MM.1S (cell line): ENCODE measurements at regions not wholly inside any gene's neighbourhood (a gene's known extent, or its start where the extent isn't known, plus 50 kb on each side); places are given as distances from the start of the nearest gene placed in this dataset.

ENCODE experiments used
- DNase-seq: peaks from one replicate; pipeline ENCODE4 v3.0.0-alpha.2; 2015
- H2AFZ ChIP-seq: fragments of 300-600 bp; sonication (generic); 2 replicates; pipeline ENCODE4 v1.6.0; 2016; ENCODE audit warnings: antibody characterized with exemption, low read length
- H3F3A ChIP-seq: fragments of 300-600 bp; sonication (generic); 2 replicates; pipeline ENCODE4 v1.6.1; 2016; ENCODE audit warnings: mild to moderate bottlenecking, antibody characterized with exemption, low read length, moderate library complexity, mixed read lengths; ENCODE audit not compliant: insufficient read depth
- H3K27ac ChIP-seq: fragments of 300-600 bp; sonication (generic); 2 replicates; pipeline ENCODE4 v1.5.1; 2016; ENCODE audit warnings: mild to moderate bottlenecking, low read length
- H3K27me3 ChIP-seq: fragments of 300-600 bp; sonication (generic); replicated peaks from 2 replicates; pipeline ENCODE4 v1.6.0; 2016; ENCODE audit warnings: low read length; ENCODE audit not compliant: insufficient read depth
- H3K36me3 ChIP-seq: fragments of 300-600 bp; sonication (generic); replicated peaks from 2 replicates; pipeline ENCODE4 v1.6.1; 2016; ENCODE audit warnings: mild to moderate bottlenecking, low read length, mixed read lengths; ENCODE audit not compliant: insufficient read depth
- H3K4me1 ChIP-seq: fragments of 300-600 bp; sonication (generic); 2 replicates; pipeline ENCODE4 v1.6.1; 2016; ENCODE audit warnings: low read length, mixed read lengths
- H3K4me2 ChIP-seq: fragments of 300-600 bp; sonication (generic); 2 replicates; pipeline ENCODE4 v1.6.0; 2016; ENCODE audit warnings: low read depth, low read length
- H3K4me3 ChIP-seq: fragments of 300-600 bp; sonication (generic); 2 replicates; pipeline ENCODE4 v1.5.1; 2016; ENCODE audit warnings: low read length, mixed read lengths
- H3K79me2 ChIP-seq: fragments of 300-600 bp; sonication (generic); 2 replicates; pipeline ENCODE4 v1.6.1; 2016; ENCODE audit warnings: mixed run types, low read length, mixed read lengths
- H3K9ac ChIP-seq: fragments of 300-600 bp; sonication (generic); 2 replicates; pipeline ENCODE4 v1.6.1; 2016; ENCODE audit warnings: low read length, mixed read lengths
- H3K9me2 ChIP-seq: fragments of 300-600 bp; sonication (generic); replicated peaks from 2 replicates; pipeline ENCODE4 v1.6.1; 2016; ENCODE audit warnings: mild to moderate bottlenecking, low read length, mixed read lengths; ENCODE audit not compliant: insufficient read depth
- H3K9me3 ChIP-seq: fragments of 300-600 bp; sonication (generic); replicated peaks from 2 replicates; pipeline ENCODE4 v1.6.1; 2016; ENCODE audit warnings: mild to moderate bottlenecking, low read length, mixed read lengths; ENCODE audit not compliant: insufficient read depth
- H4K20me1 ChIP-seq: fragments of 300-600 bp; sonication (generic); 2 replicates; pipeline ENCODE4 v1.6.1; 2016; ENCODE audit warnings: mild to moderate bottlenecking, low read length, moderate library complexity, mixed read lengths; ENCODE audit not compliant: insufficient read depth
- EZH2 ChIP-seq: fragments of 300-600 bp; sonication (generic); optimal IDR thresholded peaks from 2 replicates; pipeline ENCODE3; 2017; ENCODE audit warnings: low read depth, mild to moderate bottlenecking, antibody characterized with exemption, low read length, mixed read lengths
- EZH2phosphoT487 ChIP-seq: fragments of 300-600 bp; sonication (generic); IDR thresholded peaks from 2 replicates; pipeline ENCODE4 v1.6.1; 2018; ENCODE audit warnings: antibody characterized with exemption, low read length
- TF ChIP-seq, protein P1 (sequence below): fragments of 300-600 bp; sonication (generic); IDR thresholded peaks from 2 replicates; pipeline ENCODE4 v1.5.1; 2016; ENCODE audit warnings: antibody characterized with exemption, low read length, mixed read lengths

DNA sequence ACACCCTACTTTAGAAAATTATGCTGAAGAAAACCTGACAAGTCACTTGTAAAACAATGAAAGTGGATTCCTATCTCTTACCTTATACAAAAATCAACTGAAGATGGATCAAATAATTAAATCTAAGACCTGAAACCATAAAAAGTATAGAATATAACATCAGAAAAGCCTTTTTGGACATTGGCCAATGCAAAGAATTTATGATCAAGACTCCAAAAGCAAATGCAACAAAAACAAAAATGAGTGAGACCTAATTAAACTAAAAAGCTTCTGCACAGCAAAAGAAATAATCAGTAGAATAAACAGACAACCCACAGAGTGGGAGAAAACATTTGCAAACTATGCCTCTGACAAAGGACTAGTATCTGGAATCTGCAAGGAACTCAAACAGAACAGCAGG lies 303.0 kb upstream of the CDH9 start:
- H2AFZ ChIP-seq, result no peak overlapping the region
- no peak overlapping the region for H3K9ac ChIP-seq
- H3K27ac ChIP-seq, result no peak overlapping the region
- H3K9me2 ChIP-seq, result no peaks in the 10 kb centered on the region
- H4K20me1 ChIP-seq, result no peaks in the 10 kb centered on the region
- H3K9me3 ChIP-seq, result no peaks in the 10 kb centered on the region
- no peak overlapping the region for H3K4me3 ChIP-seq
- H3K4me1 ChIP-seq, result no peaks in the 10 kb centered on the region
- H3K27me3 ChIP-seq, result no peaks in the 10 kb centered on the region
- no peaks in the 10 kb centered on the region for H3F3A ChIP-seq
- no peak for DNase-seq
- H3K79me2 ChIP-seq, result no peaks in the 10 kb centered on the region
- no peaks in the 10 kb centered on the region for H3K36me3 ChIP-seq
- no peak overlapping the region for H3K4me2 ChIP-seq
- TF ChIP-seq, protein P1, sequence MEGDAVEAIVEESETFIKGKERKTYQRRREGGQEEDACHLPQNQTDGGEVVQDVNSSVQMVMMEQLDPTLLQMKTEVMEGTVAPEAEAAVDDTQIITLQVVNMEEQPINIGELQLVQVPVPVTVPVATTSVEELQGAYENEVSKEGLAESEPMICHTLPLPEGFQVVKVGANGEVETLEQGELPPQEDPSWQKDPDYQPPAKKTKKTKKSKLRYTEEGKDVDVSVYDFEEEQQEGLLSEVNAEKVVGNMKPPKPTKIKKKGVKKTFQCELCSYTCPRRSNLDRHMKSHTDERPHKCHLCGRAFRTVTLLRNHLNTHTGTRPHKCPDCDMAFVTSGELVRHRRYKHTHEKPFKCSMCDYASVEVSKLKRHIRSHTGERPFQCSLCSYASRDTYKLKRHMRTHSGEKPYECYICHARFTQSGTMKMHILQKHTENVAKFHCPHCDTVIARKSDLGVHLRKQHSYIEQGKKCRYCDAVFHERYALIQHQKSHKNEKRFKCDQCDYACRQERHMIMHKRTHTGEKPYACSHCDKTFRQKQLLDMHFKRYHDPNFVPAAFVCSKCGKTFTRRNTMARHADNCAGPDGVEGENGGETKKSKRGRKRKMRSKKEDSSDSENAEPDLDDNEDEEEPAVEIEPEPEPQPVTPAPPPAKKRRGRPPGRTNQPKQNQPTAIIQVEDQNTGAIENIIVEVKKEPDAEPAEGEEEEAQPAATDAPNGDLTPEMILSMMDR, result no peak
- TF ChIP-seq EZH2 (no peak), EZH2phosphoT487 (no peak)

DNA sequence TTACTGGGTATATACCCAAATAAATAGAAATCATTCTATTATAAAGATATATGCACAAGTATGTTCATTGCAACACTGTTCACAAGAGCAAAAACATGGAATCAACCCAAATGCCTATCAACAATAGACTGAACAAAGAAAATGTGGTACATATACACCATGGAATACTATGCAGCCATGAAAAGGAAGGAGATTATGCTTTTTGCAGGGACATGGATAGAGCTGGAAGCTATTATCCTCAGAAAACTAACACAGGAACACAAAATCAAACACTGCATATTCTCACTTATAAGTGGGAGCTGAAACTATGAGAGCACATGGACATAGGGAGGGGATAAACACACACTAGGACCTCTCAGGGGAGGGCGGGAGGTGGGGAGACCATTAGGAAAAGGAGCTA lies 298.4 kb upstream of the CDH9 start:
- Histone ChIP-seq H3K36me3 (no peaks in the 10 kb centered on the region), H3F3A (no peaks in the 10 kb centered on the region), H3K27ac (no peak overlapping the region), H3K27me3 (no peaks in the 10 kb centered on the region), H3K9me2 (no peaks in the 10 kb centered on the region), H3K79me2 (no peaks in the 10 kb centered on the region), H3K9me3 (no peaks in the 10 kb centered on the region), H3K9ac (no peak overlapping the region), H4K20me1 (no peaks in the 10 kb centered on the region), H3K4me3 (no peak overlapping the region), H3K4me2 (no peak overlapping the region), H3K4me1 (no peaks in the 10 kb centered on the region), H2AFZ (no peak overlapping the region)
- TF ChIP-seq EZH2 (no peak), EZH2phosphoT487 (no peak)
- TF ChIP-seq, protein P1, result no peak
- no peak for DNase-seq

DNA sequence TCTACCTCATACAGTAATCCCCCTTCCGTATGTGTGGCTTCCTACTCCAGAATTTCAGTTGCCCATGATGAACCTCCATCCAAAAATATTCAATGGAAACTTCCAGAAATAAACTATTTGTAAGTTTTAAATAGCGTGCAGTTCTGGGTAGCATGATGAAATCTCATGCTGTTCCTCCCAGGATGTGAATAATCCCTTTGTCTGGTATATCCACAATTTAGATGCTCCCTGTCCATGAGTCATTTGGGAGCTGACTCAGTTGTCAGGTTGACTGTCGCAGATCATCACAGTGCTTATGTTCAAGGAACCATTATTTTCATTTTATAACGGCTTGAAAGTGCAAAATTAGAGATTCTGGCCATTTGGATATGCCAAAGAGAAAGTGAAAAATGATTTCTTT lies 290.1 kb upstream of the CDH9 start:
- H3K9me3 ChIP-seq, result no peaks in the 10 kb centered on the region
- no peak overlapping the region for H3K4me3 ChIP-seq
- no peak overlapping the region for H3K9ac ChIP-seq
- H3K27me3 ChIP-seq, result no peaks in the 10 kb centered on the region
- no peaks in the 10 kb centered on the region for H3K36me3 ChIP-seq
- H3K9me2 ChIP-seq, result no peaks in the 10 kb centered on the region
- no peaks in the 10 kb centered on the region for H4K20me1 ChIP-seq
- DNase-seq, result no peak
- H2AFZ ChIP-seq, result no peak overlapping the region
- no peaks in the 10 kb centered on the region for H3K79me2 ChIP-seq
- H3K27ac ChIP-seq, result no peak overlapping the region
- H3K4me1 ChIP-seq, result peaks cover 4% of the 10 kb centered on the region; the same call in 1 of the 2 replicates
- H3K4me2 ChIP-seq, result no peak overlapping the region
- no peak for TF ChIP-seq EZH2
- H3F3A ChIP-seq, result no peaks in the 10 kb centered on the region

DNA sequence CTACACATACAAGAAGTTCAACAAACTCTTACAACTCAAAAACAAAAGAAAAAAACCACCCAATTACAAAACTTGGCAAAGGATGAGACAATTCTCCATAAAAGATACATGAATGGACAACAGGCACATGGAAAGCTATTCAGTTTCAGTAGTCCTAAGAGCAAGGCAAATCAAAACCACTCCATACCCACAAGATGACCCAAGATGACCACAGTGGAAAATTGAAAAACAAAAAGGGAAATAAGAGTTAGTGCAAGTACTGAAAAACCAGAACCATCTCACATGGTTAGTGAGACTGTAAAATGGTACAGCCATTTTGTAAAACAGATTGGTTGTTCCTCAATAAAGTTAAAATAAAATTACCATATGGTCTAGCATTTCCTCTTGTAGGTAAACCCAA lies 287.1 kb upstream of the CDH9 start:
- H3K36me3 ChIP-seq, result no peaks in the 10 kb centered on the region
- H4K20me1 ChIP-seq, result no peaks in the 10 kb centered on the region
- no peaks in the 10 kb centered on the region for H3K9me3 ChIP-seq
- TF ChIP-seq, protein P1, result no peak
- TF ChIP-seq EZH2phosphoT487 (no peak), EZH2 (no peak)
- no peak overlapping the region for H3K27ac ChIP-seq
- peaks cover 4% of the 10 kb centered on the region; the same call in 1 of the 2 replicates for H3K4me1 ChIP-seq
- H3K9me2 ChIP-seq, result no peaks in the 10 kb centered on the region
- H3K4me2 ChIP-seq, result no peak overlapping the region
- no peaks in the 10 kb centered on the region for H3F3A ChIP-seq
- no peak overlapping the region for H3K9ac ChIP-seq
- no peak overlapping the region for H2AFZ ChIP-seq
- DNase-seq, result no peak
- no peaks in the 10 kb centered on the region for H3K79me2 ChIP-seq
- no peaks in the 10 kb centered on the region for H3K27me3 ChIP-seq
- no peak overlapping the region for H3K4me3 ChIP-seq
